ENCODE measurements at regions not wholly inside any gene's neighbourhood (a gene's known extent, or its start where the extent isn't known, plus 50 kb on each side); places are given as distances from the start of the nearest gene placed in this dataset.

- Histone ChIP-seq H3K9me2 (replicated peaks; ENCODE audit: control insufficient read depth, low read length) (no peaks in the 10 kb centered on the region), H3K27ac (ENCODE audit: low read depth, low read length) (no peak overlapping the region), H3K9me3 (ENCODE audit: control insufficient read depth, insufficient read depth, low read length) (no peaks in the 10 kb centered on the region), H3K27me3 (ENCODE audit: control insufficient read depth, low read length) (no peaks in the 10 kb centered on the region), H3F3A (ENCODE audit: control insufficient read depth, insufficient read depth) (no peaks in the 10 kb centered on the region), H3K4me3 (ENCODE audit: low read length) (no peak overlapping the region), H3K4me1 (ENCODE audit: control insufficient read depth, low read length) (peaks cover 42% of the 10 kb centered on the region), H3K4me2 (ENCODE audit: low read length) (no peak overlapping the region), H4K20me1 (ENCODE audit: control insufficient read depth, insufficient read depth, low read depth, low read length) (no peaks in the 10 kb centered on the region), H3K36me3 (ENCODE audit: control insufficient read depth, low read length) (no peaks in the 10 kb centered on the region), H3K79me2 (ENCODE audit: control insufficient read depth, low read length) (no peaks in the 10 kb centered on the region)
- TF ChIP-seq EZH2phosphoT487 (IDR thresholded peaks at IDR 0.05; ENCODE audit: borderline replicate concordance, low read length) = no peak
- TF ChIP-seq, protein P1, sequence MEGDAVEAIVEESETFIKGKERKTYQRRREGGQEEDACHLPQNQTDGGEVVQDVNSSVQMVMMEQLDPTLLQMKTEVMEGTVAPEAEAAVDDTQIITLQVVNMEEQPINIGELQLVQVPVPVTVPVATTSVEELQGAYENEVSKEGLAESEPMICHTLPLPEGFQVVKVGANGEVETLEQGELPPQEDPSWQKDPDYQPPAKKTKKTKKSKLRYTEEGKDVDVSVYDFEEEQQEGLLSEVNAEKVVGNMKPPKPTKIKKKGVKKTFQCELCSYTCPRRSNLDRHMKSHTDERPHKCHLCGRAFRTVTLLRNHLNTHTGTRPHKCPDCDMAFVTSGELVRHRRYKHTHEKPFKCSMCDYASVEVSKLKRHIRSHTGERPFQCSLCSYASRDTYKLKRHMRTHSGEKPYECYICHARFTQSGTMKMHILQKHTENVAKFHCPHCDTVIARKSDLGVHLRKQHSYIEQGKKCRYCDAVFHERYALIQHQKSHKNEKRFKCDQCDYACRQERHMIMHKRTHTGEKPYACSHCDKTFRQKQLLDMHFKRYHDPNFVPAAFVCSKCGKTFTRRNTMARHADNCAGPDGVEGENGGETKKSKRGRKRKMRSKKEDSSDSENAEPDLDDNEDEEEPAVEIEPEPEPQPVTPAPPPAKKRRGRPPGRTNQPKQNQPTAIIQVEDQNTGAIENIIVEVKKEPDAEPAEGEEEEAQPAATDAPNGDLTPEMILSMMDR (IDR thresholded peaks at IDR 0.05; ENCODE audit: low read depth, low read length, poor library complexity, severe bottlenecking) = no peak
Measured at GRCh38 chr11:87456499-87456898, 418.8 kb downstream of the TMEM135 start.

DNA sequence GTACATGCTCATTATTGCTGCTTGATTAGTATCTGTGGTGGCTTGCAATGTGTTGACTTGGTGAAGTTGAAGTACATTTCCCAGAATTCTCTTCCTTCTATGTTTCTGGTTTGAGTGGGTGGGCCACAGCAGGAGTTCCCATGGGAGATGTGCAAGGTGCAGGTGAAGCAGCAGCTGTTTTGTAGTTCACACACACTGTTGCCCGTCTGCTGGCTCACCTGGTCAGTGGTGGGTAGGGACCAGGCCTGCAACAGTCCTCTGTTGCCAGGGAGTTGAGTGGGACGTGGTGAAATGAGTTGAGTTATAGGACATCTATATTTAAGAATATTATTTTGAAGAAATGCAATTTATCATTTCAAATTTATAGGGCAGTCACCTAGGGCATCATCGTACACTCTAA, 417.4 kb downstream of the TMEM135 start:
- Histone ChIP-seq H3F3A (ENCODE audit: control insufficient read depth, insufficient read depth) (no peaks in the 10 kb centered on the region), H3K4me3 (ENCODE audit: low read length) (no peak overlapping the region), H3K27ac (ENCODE audit: low read depth, low read length) (no peak overlapping the region), H3K79me2 (ENCODE audit: control insufficient read depth, low read length) (no peaks in the 10 kb centered on the region), H4K20me1 (ENCODE audit: control insufficient read depth, insufficient read depth, low read depth, low read length) (no peaks in the 10 kb centered on the region), H3K9me2 (replicated peaks; ENCODE audit: control insufficient read depth, low read length) (no peaks in the 10 kb centered on the region), H3K4me1 (ENCODE audit: control insufficient read depth, low read length) (peaks cover 42% of the 10 kb centered on the region), H3K9me3 (ENCODE audit: control insufficient read depth, insufficient read depth, low read length) (no peaks in the 10 kb centered on the region), H3K27me3 (ENCODE audit: control insufficient read depth, low read length) (no peaks in the 10 kb centered on the region), H3K4me2 (ENCODE audit: low read length) (peak overlapping the region; percentile 31; the same call in 1 of the 2 replicates), H3K36me3 (ENCODE audit: control insufficient read depth, low read length) (no peaks in the 10 kb centered on the region)
- TF ChIP-seq, protein P1 (IDR thresholded peaks at IDR 0.05; ENCODE audit: low read depth, low read length, poor library complexity, severe bottlenecking) = no peak
- TF ChIP-seq EZH2phosphoT487 (IDR thresholded peaks at IDR 0.05; ENCODE audit: borderline replicate concordance, low read length) = no peak

DNA sequence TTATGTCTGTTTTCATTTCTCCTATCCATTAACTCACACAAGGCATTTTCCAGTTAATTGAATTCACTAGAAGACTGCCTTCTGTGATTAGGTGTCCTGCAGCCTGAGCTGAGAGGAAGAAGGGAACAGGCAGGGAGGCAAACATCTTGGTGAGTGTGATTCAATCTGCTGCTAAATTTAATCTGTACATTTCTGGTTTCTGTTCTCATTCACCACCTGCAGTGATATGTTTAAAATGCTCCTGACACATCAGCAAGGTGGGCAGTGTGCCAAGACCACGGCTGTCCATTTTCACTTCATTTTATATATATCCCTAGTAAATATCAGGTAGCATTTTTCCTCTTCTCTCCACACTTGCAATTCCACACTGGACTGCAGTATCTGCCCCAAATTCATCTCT, 416.5 kb downstream of the TMEM135 start:
- Histone ChIP-seq H3K4me1 (ENCODE audit: control insufficient read depth, low read length) (peaks cover 38% of the 10 kb centered on the region), H3K9me3 (ENCODE audit: control insufficient read depth, insufficient read depth, low read length) (no peaks in the 10 kb centered on the region), H3K79me2 (ENCODE audit: control insufficient read depth, low read length) (no peaks in the 10 kb centered on the region), H3F3A (ENCODE audit: control insufficient read depth, insufficient read depth) (no peaks in the 10 kb centered on the region), H3K4me3 (ENCODE audit: low read length) (no peak overlapping the region), H3K36me3 (ENCODE audit: control insufficient read depth, low read length) (no peaks in the 10 kb centered on the region), H3K9me2 (replicated peaks; ENCODE audit: control insufficient read depth, low read length) (no peaks in the 10 kb centered on the region), H4K20me1 (ENCODE audit: control insufficient read depth, insufficient read depth, low read depth, low read length) (no peaks in the 10 kb centered on the region), H3K27ac (ENCODE audit: low read depth, low read length) (0 out of 2 replicates have a peak overlapping the region, but pooled peaks have one; percentile 3), H3K27me3 (ENCODE audit: control insufficient read depth, low read length) (no peaks in the 10 kb centered on the region), H3K4me2 (ENCODE audit: low read length) (peak overlapping the region; percentile 31)
- no peak for TF ChIP-seq EZH2phosphoT487 (IDR thresholded peaks at IDR 0.05; ENCODE audit: borderline replicate concordance, low read length)
- TF ChIP-seq, protein P1 (IDR thresholded peaks at IDR 0.05; ENCODE audit: low read depth, low read length, poor library complexity, severe bottlenecking) = no peak
